SK-N-SH (cell line): ENCODE measurements at regions not wholly inside any gene's neighbourhood (a gene's known extent, or its start where the extent isn't known, plus 50 kb on each side); places are given as distances from the start of the nearest gene placed in this dataset.

Experiments used
- CTCF ChIP-seq: fragments of 200-600 bp; sonication (generic); IDR thresholded peaks from 2 replicates; pipeline ENCODE4 v1.6.1; 2017; ENCODE audit warnings: antibody characterized with exemption, mild to moderate bottlenecking, moderate library complexity
- EP300 ChIP-seq, 2 experiments: IDR thresholded peaks; 2 replicates each; pipeline versions ENCODE4 v1.4.0 to v1.6.1; 2012; ENCODE audit warnings: borderline replicate concordance in 1 of 2, low read depth in 1 of 2, low read length in 1 of 2
- EZH2phosphoT487 ChIP-seq: fragments of 200-600 bp; sonication (generic); IDR thresholded peaks from 2 replicates; pipeline ENCODE4 v1.6.1; 2017; ENCODE audit warnings: low read depth, mixed run types, mild to moderate bottlenecking, antibody characterized with exemption, moderate library complexity, borderline replicate concordance
- IRF3 ChIP-seq: fragments of 150-350 bp; IDR thresholded peaks from 2 replicates; pipeline ENCODE4 v1.6.1; 2016; ENCODE audit warnings: mild to moderate bottlenecking, low read depth, low read length
- NFIC ChIP-seq: IDR thresholded peaks from 2 replicates; pipeline ENCODE4 v1.4.0; 2012; ENCODE audit warnings: borderline replicate concordance
- PBX3 ChIP-seq: IDR thresholded peaks from 2 replicates; pipeline ENCODE4; 2012
- RAD21 ChIP-seq: IDR thresholded peaks from 2 replicates; pipeline ENCODE4 v1.6.1; 2012; ENCODE audit warnings: mild to moderate bottlenecking, low read length
- SIN3A ChIP-seq: IDR thresholded peaks from 2 replicates; pipeline ENCODE4 v1.6.1; 2012; ENCODE audit warnings: low read depth, mild to moderate bottlenecking, low read length, moderate library complexity, borderline replicate concordance
- TCF12 ChIP-seq: IDR thresholded peaks from 2 replicates; pipeline ENCODE4 v1.4.0; 2012
- ZBTB33 ChIP-seq: IDR thresholded peaks from 2 replicates; pipeline ENCODE4 v1.4.0; 2012; ENCODE audit warnings: low read depth, borderline replicate concordance
- TF ChIP-seq, protein P1 (sequence below): IDR thresholded peaks from 2 replicates; pipeline ENCODE4 v1.6.1; 2012; ENCODE audit warnings: mild to moderate bottlenecking, low read depth, low read length, moderate library complexity
- TF ChIP-seq, protein P2 (sequence below): IDR thresholded peaks from 2 replicates; pipeline ENCODE4 v1.4.0; 2012; ENCODE audit warnings: low read depth, borderline replicate concordance

DNA sequence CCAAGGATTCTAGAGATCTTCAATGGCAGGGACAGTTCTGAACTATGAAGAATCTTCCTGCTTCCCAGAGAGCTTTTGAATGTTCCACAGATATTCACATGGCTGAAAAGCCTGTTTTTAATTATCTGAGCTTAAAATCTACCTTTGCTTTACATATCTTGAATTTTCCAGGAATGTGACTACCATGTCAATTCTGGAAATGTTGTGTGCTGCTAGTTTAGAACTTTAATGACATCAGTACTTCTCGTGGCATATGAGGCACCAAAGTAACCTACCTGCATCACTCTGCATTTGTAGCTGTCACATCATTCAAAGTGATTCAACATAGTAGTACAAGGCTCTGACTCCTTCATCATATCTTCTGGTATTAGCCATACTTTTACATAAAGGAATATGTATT lies 122.7 kb upstream of the NFIA start:
- TF ChIP-seq IRF3 = no peak
- no peak for TF ChIP-seq CTCF
- TF ChIP-seq ZBTB33 = no peak
- TF ChIP-seq TCF12 = peak; percentile 49; the same call in 1 of the 2 replicates
- TF ChIP-seq EP300 (IDR thresholded peaks at IDR 0.05; ENCODE audit: borderline replicate concordance in 1 of 2, low read depth in 1 of 2, low read length in 1 of 2) = no peak
- TF ChIP-seq PBX3 = no peak
- no peak for TF ChIP-seq EZH2phosphoT487
- TF ChIP-seq, protein P1, sequence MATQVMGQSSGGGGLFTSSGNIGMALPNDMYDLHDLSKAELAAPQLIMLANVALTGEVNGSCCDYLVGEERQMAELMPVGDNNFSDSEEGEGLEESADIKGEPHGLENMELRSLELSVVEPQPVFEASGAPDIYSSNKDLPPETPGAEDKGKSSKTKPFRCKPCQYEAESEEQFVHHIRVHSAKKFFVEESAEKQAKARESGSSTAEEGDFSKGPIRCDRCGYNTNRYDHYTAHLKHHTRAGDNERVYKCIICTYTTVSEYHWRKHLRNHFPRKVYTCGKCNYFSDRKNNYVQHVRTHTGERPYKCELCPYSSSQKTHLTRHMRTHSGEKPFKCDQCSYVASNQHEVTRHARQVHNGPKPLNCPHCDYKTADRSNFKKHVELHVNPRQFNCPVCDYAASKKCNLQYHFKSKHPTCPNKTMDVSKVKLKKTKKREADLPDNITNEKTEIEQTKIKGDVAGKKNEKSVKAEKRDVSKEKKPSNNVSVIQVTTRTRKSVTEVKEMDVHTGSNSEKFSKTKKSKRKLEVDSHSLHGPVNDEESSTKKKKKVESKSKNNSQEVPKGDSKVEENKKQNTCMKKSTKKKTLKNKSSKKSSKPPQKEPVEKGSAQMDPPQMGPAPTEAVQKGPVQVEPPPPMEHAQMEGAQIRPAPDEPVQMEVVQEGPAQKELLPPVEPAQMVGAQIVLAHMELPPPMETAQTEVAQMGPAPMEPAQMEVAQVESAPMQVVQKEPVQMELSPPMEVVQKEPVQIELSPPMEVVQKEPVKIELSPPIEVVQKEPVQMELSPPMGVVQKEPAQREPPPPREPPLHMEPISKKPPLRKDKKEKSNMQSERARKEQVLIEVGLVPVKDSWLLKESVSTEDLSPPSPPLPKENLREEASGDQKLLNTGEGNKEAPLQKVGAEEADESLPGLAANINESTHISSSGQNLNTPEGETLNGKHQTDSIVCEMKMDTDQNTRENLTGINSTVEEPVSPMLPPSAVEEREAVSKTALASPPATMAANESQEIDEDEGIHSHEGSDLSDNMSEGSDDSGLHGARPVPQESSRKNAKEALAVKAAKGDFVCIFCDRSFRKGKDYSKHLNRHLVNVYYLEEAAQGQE = no peak
- no peak for TF ChIP-seq SIN3A
- no peak for TF ChIP-seq RAD21
- TF ChIP-seq, protein P2, sequence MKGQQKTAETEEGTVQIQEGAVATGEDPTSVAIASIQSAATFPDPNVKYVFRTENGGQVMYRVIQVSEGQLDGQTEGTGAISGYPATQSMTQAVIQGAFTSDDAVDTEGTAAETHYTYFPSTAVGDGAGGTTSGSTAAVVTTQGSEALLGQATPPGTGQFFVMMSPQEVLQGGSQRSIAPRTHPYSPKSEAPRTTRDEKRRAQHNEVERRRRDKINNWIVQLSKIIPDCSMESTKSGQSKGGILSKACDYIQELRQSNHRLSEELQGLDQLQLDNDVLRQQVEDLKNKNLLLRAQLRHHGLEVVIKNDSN = no peak
- no peak for TF ChIP-seq NFIC
